Lower leg skin (tissue), 4 donors: ENCODE measurements at regions not wholly inside any gene's neighbourhood (a gene's known extent, or its start where the extent isn't known, plus 50 kb on each side); places are given as distances from the start of the nearest gene placed in this dataset.

Experiments
- DNase-seq, 2 donors: peaks; one replicate each; pipeline ENCODE4 v3.0.0-alpha.2; 2019; ENCODE audit warnings: low spot score in 2 of 2
- H3K4me3 ChIP-seq: fragments of 200-600 bp; sonication (generic); 2 replicates; pipeline ENCODE4 v1.5.1; 2017; ENCODE audit warnings: mild to moderate bottlenecking, low read depth; ENCODE audit not compliant: poor library complexity, severe bottlenecking
- CTCF ChIP-seq, 3 donors: fragments of 450-650 bp; IDR thresholded peaks; one replicate each; pipeline ENCODE4 v1.5.1; 2016; ENCODE audit warnings: antibody characterized with exemption in 3 of 3, mild to moderate bottlenecking in 3 of 3, moderate library complexity in 2 of 3
- POLR2A ChIP-seq, 2 donors: fragments of 450-650 bp; IDR thresholded peaks; one replicate each; pipeline ENCODE4 v1.6.1; 2016 to 2017; ENCODE audit warnings: antibody characterized with exemption in 2 of 2, mild to moderate bottlenecking in 1 of 2, moderate library complexity in 1 of 2
- WGBS, 2 donors: methylation state at CpG; one replicate each; pipeline ENCODE4 v1.1.5; 2018; 5-methylcytosine and 5-hydroxymethylcytosine counted together
- intact Hi-C: fragments of 100-400 bp; cut with DNase I; formaldehyde crosslinking; loops from one replicate; pipeline ENCODE4 v1.15.0; 2023; ENCODE audit warnings: low total_unique reads

- intact Hi-C loops: no loop called here
- no peak overlapping the region for H3K4me3 ChIP-seq
- WGBS, 2 donors: 68 to 73% methylated on average over 2 of the region's 2 CpGs
- TF ChIP-seq POLR2A (IDR thresholded peaks at IDR 0.05): no peak
- no peak for DNase-seq
Measured at GRCh38 chr21:15324542-15324941, 259.7 kb upstream of the NRIP1 start.

GRCh38 chr21:15326032-15326867, 261.4 kb upstream of the NRIP1 start:
- intact Hi-C loops: no loop called here

GRCh38 chr21:15327637-15328265, 263.0 kb upstream of the NRIP1 start:
- 81 to 98% methylated on average over 2 of the region's 2 CpGs for WGBS, 2 donors
- no peak for TF ChIP-seq POLR2A (IDR thresholded peaks at IDR 0.05)
- no peak for TF ChIP-seq CTCF (IDR thresholded peaks at IDR 0.05)
- intact Hi-C loops: no loop called here
- DNase-seq: no peak
- H3K4me3 ChIP-seq: no peak overlapping the region

More at GRCh38 chr21:15326032-15326867, 261.4 kb upstream of the NRIP1 start:
- no peak for TF ChIP-seq CTCF (IDR thresholded peaks at IDR 0.05)
- TF ChIP-seq POLR2A (IDR thresholded peaks at IDR 0.05): no peak
- DNase-seq: no peak
- 94 to 96% methylated on average over 7 to 8 of the region's 9 CpGs for WGBS, 2 donors
- H3K4me3 ChIP-seq: no peak overlapping the region

GRCh38 chr21:15329191-15329590, 264.4 kb upstream of the NRIP1 start:
- DNase-seq: no peak
- intact Hi-C loops: no loop called here
- WGBS, 2 donors: 79 to 83% methylated on average over 2 of the region's 2 CpGs
- TF ChIP-seq CTCF (IDR thresholded peaks at IDR 0.05) (no peak), POLR2A (IDR thresholded peaks at IDR 0.05) (no peak)
- H3K4me3 ChIP-seq: no peak overlapping the region

- DNase-seq: no peak
- intact Hi-C loops: no loop called here
- TF ChIP-seq POLR2A (IDR thresholded peaks at IDR 0.05): no peak
- no peak for TF ChIP-seq CTCF (IDR thresholded peaks at IDR 0.05)
- no peak overlapping the region for H3K4me3 ChIP-seq
Measured at GRCh38 chr21:15330872-15331271, 266.1 kb upstream of the NRIP1 start.

GRCh38 chr21:15332572-15332971, 267.8 kb upstream of the NRIP1 start:
- intact Hi-C loops: no loop called here
- TF ChIP-seq POLR2A (IDR thresholded peaks at IDR 0.05) (no peak), CTCF (IDR thresholded peaks at IDR 0.05) (no peak)
- no peak overlapping the region for H3K4me3 ChIP-seq
- no peak for DNase-seq
- WGBS, 2 donors: 93 to 96% methylated on average over 1 of the region's 1 CpG
